Vagina (tissue), 2 donors: ENCODE measurements at regions not wholly inside any gene's neighbourhood (a gene's known extent, or its start where the extent isn't known, plus 50 kb on each side); places are given as distances from the start of the nearest gene placed in this dataset.

Experiments
- DNase-seq, 2 donors: peaks; one replicate each; pipeline ENCODE4 v3.0.0-alpha.2; 2017; ENCODE audit errors: extremely low spot score in 2 of 2
- H3K27ac ChIP-seq: fragments of 200-600 bp; sonication (generic); one replicate; pipeline ENCODE4 v1.5.1; 2019
- H3K27me3 ChIP-seq: fragments of 200-600 bp; sonication (generic); one replicate; pipeline ENCODE4 v1.5.1; 2019
- H3K36me3 ChIP-seq, 2 donors: fragments of 200-600 bp; sonication (generic); one replicate each; pipeline ENCODE4 v1.5.1; 2017 to 2019
- H3K4me1 ChIP-seq: fragments of 200-600 bp; sonication (generic); one replicate; pipeline ENCODE4 v1.5.1; 2019
- H3K4me3 ChIP-seq, 2 donors: fragments of 200-600 bp; sonication (generic); 1 replicate in 1 of 2; 2 replicates in 1 of 2; pipeline ENCODE4 v1.5.1; 2016 to 2019
- H3K9me3 ChIP-seq: fragments of 200-600 bp; sonication (generic); one replicate; pipeline ENCODE4 v1.5.1; 2019
- POLR2A ChIP-seq, 2 donors: fragments of 450-650 bp; IDR thresholded peaks; one replicate each; pipeline ENCODE4 v1.6.1; 2017; ENCODE audit warnings: antibody characterized with exemption in 2 of 2, mild to moderate bottlenecking in 2 of 2, moderate library complexity in 2 of 2
- POLR2AphosphoS5 ChIP-seq, 2 donors: sonication (generic); formaldehyde crosslinking; IDR thresholded peaks; one replicate each; pipeline ENCODE4 v1.9.0; 2017; ENCODE audit warnings: antibody characterized with exemption in 2 of 2, mild to moderate bottlenecking in 2 of 2, low read depth in 1 of 2; ENCODE audit not compliant: insufficient read depth in 1 of 2
- intact Hi-C: fragments of 100-400 bp; cut with DNase I; formaldehyde crosslinking; loops from one replicate; pipeline ENCODE4 v1.15.1; 2023
- TF ChIP-seq, protein P1 (sequence below), 3 experiments: fragments of 450-650 bp in 2 of 3; fragments of 200-600 bp in 1 of 3; sonication (generic) in 1 of 3; IDR thresholded peaks; one replicate each; pipeline ENCODE4 v1.5.1; 2017 to 2019; ENCODE audit warnings: antibody characterized with exemption in 3 of 3, mild to moderate bottlenecking in 2 of 3, moderate library complexity in 2 of 3

DNA sequence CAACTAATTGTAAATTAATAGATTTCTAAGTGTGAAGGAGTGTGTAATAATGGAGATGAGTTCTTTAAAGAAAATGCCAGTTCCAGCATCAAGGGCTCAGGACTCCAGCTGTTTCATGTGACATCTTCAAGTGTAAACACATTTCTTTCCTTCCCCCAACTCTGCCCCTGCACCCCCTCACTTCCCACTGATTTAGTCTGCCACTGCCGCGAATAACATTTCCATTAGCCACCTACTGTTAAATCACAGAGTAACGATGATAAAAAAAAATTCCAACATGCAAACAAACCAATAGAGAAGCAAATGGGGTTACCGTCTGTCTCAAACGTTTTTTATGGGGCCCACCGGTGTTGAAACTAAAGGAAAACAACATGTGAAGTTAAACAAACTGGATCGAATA is 414.3 kb downstream of the SAMD5 start:
- Histone ChIP-seq H3K4me1 (no peaks in the 10 kb centered on the region), H3K9me3 (no peaks in the 10 kb centered on the region), H3K27ac (no peak overlapping the region), H3K36me3 (no peaks in the 10 kb centered on the region), H3K27me3 (no peaks in the 10 kb centered on the region), H3K4me3 (no peak overlapping the region)
- TF ChIP-seq POLR2AphosphoS5 (IDR thresholded peaks at IDR 0.05; ENCODE audit: insufficient read depth in 1 of 2, low read depth in 1 of 2) = no peak
- TF ChIP-seq, protein P1, sequence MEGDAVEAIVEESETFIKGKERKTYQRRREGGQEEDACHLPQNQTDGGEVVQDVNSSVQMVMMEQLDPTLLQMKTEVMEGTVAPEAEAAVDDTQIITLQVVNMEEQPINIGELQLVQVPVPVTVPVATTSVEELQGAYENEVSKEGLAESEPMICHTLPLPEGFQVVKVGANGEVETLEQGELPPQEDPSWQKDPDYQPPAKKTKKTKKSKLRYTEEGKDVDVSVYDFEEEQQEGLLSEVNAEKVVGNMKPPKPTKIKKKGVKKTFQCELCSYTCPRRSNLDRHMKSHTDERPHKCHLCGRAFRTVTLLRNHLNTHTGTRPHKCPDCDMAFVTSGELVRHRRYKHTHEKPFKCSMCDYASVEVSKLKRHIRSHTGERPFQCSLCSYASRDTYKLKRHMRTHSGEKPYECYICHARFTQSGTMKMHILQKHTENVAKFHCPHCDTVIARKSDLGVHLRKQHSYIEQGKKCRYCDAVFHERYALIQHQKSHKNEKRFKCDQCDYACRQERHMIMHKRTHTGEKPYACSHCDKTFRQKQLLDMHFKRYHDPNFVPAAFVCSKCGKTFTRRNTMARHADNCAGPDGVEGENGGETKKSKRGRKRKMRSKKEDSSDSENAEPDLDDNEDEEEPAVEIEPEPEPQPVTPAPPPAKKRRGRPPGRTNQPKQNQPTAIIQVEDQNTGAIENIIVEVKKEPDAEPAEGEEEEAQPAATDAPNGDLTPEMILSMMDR (IDR thresholded peaks at IDR 0.05) = no peak
- no peak for TF ChIP-seq POLR2A (IDR thresholded peaks at IDR 0.05)
- no peak for DNase-seq
- intact Hi-C loops = no loop called here

DNA sequence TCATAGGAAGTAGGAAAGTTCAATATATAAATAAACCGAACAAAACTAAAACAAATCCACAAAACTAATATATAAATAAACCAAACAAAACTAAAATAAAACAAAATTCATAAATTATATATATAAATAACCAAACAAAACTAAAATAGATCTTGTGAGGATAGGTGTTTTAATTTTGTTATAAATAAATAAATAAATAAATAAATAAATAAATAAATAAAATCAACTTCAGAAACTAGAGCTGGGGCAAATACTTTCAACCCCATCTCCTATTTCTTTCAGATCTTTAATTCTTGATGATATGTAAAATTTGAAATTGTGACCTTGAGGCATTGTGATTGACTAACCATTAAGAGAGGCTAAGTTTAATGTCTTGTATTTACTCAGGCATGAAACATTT is 416.1 kb downstream of the SAMD5 start:
- intact Hi-C loops = no loop called here
- H3K9me3 ChIP-seq = no peaks in the 10 kb centered on the region

DNA sequence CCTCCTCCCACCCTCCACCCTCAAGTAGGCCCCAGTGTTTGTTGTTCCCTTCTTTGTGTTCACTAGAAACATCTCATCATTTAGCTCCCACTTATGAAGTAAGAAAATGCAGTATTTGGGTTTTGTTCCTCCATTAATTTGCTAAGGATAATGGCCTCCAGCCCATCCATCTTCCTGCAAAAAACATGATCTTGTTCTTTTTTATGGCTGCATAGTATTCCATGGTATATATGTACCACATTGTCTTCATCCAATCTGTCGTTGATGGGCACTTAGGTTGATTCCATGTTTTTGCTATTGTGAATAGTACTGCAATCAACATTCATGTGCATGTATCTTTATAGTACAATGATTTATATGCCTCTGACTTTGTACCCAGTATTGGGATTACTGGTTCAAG is 416.8 kb upstream of the SASH1 start:
- no peaks in the 10 kb centered on the region for H3K4me1 ChIP-seq

More for the DNA sequence above, 416.1 kb downstream of the SAMD5 start:
- H3K27me3 ChIP-seq = no peaks in the 10 kb centered on the region
- H3K36me3 ChIP-seq = no peaks in the 10 kb centered on the region
- H3K4me3 ChIP-seq = no peak overlapping the region
- no peak for DNase-seq
- H3K27ac ChIP-seq = no peak overlapping the region
- H3K4me1 ChIP-seq = no peaks in the 10 kb centered on the region
- TF ChIP-seq POLR2AphosphoS5 (IDR thresholded peaks at IDR 0.05; ENCODE audit: insufficient read depth in 1 of 2, low read depth in 1 of 2) (no peak), POLR2A (IDR thresholded peaks at IDR 0.05) (no peak)

DNA sequence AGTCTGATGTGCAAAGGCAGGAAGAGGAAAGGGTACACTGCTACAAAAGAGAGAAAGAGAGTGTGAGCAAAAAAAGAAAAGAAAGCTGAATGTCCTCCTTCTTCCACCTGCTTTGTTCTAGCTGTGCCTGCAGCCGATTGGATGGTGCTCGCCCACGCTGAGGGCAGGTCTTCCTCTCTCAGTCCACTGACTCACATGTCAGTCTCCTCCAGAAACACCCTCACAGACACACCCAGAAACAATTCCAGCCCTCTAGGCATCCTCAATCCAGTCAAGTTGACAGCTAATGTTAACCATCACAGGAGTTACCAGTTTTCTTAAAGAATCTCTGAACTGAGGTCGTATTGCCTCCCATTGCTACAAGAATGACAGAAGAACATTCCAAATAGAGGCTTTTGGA is 411.9 kb upstream of the SASH1 start:
- intact Hi-C loops = no loop called here
- DNase-seq = no peak
- Histone ChIP-seq H3K9me3 (no peaks in the 10 kb centered on the region), H3K36me3 (no peaks in the 10 kb centered on the region), H3K27me3 (no peaks in the 10 kb centered on the region), H3K4me1 (no peaks in the 10 kb centered on the region), H3K4me3 (no peak overlapping the region), H3K27ac (no peak overlapping the region)
- TF ChIP-seq, protein P1 (IDR thresholded peaks at IDR 0.05) = no peak
- no peak for TF ChIP-seq POLR2AphosphoS5 (IDR thresholded peaks at IDR 0.05; ENCODE audit: insufficient read depth in 1 of 2, low read depth in 1 of 2)
- TF ChIP-seq POLR2A (IDR thresholded peaks at IDR 0.05) = no peak

More for the DNA sequence above, 416.8 kb upstream of the SASH1 start:
- TF ChIP-seq POLR2A (IDR thresholded peaks at IDR 0.05) (no peak), POLR2AphosphoS5 (IDR thresholded peaks at IDR 0.05; ENCODE audit: insufficient read depth in 1 of 2, low read depth in 1 of 2) (no peak)
- TF ChIP-seq, protein P1 (IDR thresholded peaks at IDR 0.05) = no peak
- Histone ChIP-seq H3K4me3 (no peak overlapping the region), H3K27ac (no peak overlapping the region), H3K27me3 (no peaks in the 10 kb centered on the region), H3K9me3 (no peaks in the 10 kb centered on the region), H3K36me3 (no peaks in the 10 kb centered on the region)
- intact Hi-C loops = no loop called here
- DNase-seq = no peak

DNA sequence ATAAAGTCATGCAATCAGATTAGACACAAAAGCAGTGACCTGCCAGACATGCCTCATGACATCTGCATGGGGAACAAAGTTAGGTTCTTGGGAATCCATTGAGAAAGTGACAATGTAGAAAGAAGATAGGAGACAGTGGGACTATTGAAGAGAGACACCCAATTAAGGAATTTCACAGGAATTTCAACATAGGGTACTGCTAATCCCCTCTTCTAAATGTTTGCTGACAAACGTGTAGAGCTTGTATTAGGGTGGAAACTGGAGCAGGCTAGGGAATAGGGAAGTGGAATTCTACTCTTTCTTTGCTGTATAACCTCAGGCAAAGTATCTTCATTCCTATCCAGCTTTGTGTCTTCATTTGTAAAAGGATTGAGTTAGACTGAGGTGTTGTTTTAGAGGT is 409.4 kb upstream of the SASH1 start:
- intact Hi-C loops = no loop called here
- H3K4me1 ChIP-seq = no peaks in the 10 kb centered on the region
- no peak overlapping the region for H3K4me3 ChIP-seq
- no peak overlapping the region for H3K27ac ChIP-seq
- DNase-seq = no peak
- no peaks in the 10 kb centered on the region for H3K9me3 ChIP-seq
- H3K36me3 ChIP-seq = no peaks in the 10 kb centered on the region
- no peaks in the 10 kb centered on the region for H3K27me3 ChIP-seq
- TF ChIP-seq, protein P1 (IDR thresholded peaks at IDR 0.05) = no peak
- no peak for TF ChIP-seq POLR2AphosphoS5 (IDR thresholded peaks at IDR 0.05; ENCODE audit: insufficient read depth in 1 of 2, low read depth in 1 of 2)
- TF ChIP-seq POLR2A (IDR thresholded peaks at IDR 0.05) = no peak
